HepG2 (cell line): ENCODE measurements at regions not wholly inside any gene's neighbourhood (a gene's known extent, or its start where the extent isn't known, plus 50 kb on each side); places are given as distances from the start of the nearest gene placed in this dataset.

Source experiments
- ATAC-seq: fragments of 200-7000 bp; cut with Tn5 transposase; 3 replicates; pipeline ENCODE4 v1.9.1; 2020; ENCODE audit warnings: mild to moderate bottlenecking, moderate library complexity
- BruUV-seq: library from RNA; stranded (reverse); fragments of 400-500 nt; replicated peaks from 2 replicates; lab custom pipeline; 2021; lab: Mats Ljungman, UMichigan
- CTCF ChIA-PET: fragments of 300-600 bp; formaldehyde crosslinking; extraction: SDS; loops from one replicate; lab custom pipeline; 2021; ENCODE audit warnings: low total read pairs, inconsistent platforms, low intra/inter-chr PET ratio; lab: Yijun Ruan, JAX
- POLR2A ChIA-PET: fragments of 350-600 bp; sonication (Branson Sonifier 250); formaldehyde crosslinking; loops from one replicate; lab custom pipeline; 2020; ENCODE audit warnings: antibody characterized with exemption, inconsistent platforms; lab: Yijun Ruan, JAX
- DNase-seq: peaks from one replicate; pipeline ENCODE4 v3.0.0-alpha.2; 2015; ENCODE audit warnings: low spot score
- FAIRE-seq: peaks from 3 replicates; lab custom pipeline; 2011; peaks lifted over from hg19 to GRCh38; lab: Jason Lieb, UNC
- H2AFZ ChIP-seq: one replicate; pipeline ENCODE4 v1.6.1; 2011; ENCODE audit warnings: low read length, inconsistent platforms
- H3K27ac ChIP-seq: fragments of 300-600 bp; 3 replicates; pipeline ENCODE4 v1.8.0; 2011; ENCODE audit warnings: mixed run types, mild to moderate bottlenecking, mixed read lengths, low read length, inconsistent platforms; ENCODE audit not compliant: insufficient read depth; ENCODE audit errors: extremely low read length
- H3K27me3 ChIP-seq, 2 experiments: fragments of 200-600 bp in 1 of 2; 2 replicates in 1 of 2; 3 replicates in 1 of 2; pipeline versions ENCODE4 v1.6.0 to v1.8.0; 2011; ENCODE audit warnings: low read length in 2 of 2, mild to moderate bottlenecking in 2 of 2, moderate library complexity in 2 of 2, inconsistent platforms in 1 of 2; ENCODE audit not compliant: insufficient read depth in 2 of 2, control insufficient read depth in 1 of 2
- H3K36me3 ChIP-seq, 2 experiments: fragments of 200-600 bp in 1 of 2; replicated peaks in 1 of 2; 2 replicates in 1 of 2; 3 replicates in 1 of 2; pipeline versions ENCODE4 v1.5.1 to v1.8.0; 2011; ENCODE audit warnings: low read length in 2 of 2, inconsistent platforms in 1 of 2; ENCODE audit not compliant: insufficient read depth in 2 of 2, control insufficient read depth in 1 of 2
- H3K4me1 ChIP-seq: 2 replicates; pipeline ENCODE4 v1.5.1; 2012; ENCODE audit warnings: low read length, inconsistent platforms; ENCODE audit not compliant: insufficient read depth
- H3K4me2 ChIP-seq: 2 replicates; pipeline ENCODE4 v1.6.0; 2011; ENCODE audit warnings: low read depth, low read length, inconsistent platforms
- H3K4me3 ChIP-seq, 3 experiments: fragments of 200-600 bp in 1 of 3; sonication (generic), shearing (Covaris generic) in 1 of 3; replicated peaks in 1 of 3; 2 replicates each; pipeline ENCODE4 v1.5.1; 2011 to 2016; ENCODE audit warnings: low read length in 3 of 3, inconsistent platforms in 2 of 3, low read depth in 2 of 3, mild to moderate bottlenecking in 2 of 3, control low read depth in 1 of 3, mixed read lengths in 1 of 3; ENCODE audit not compliant: insufficient read depth in 1 of 3
- H3K79me2 ChIP-seq: one replicate; pipeline ENCODE4 v1.6.1; 2011; ENCODE audit warnings: low read length, inconsistent platforms; ENCODE audit not compliant: insufficient read depth
- H3K9ac ChIP-seq: 2 replicates; pipeline ENCODE4 v1.6.0; 2011; ENCODE audit warnings: mild to moderate bottlenecking, low read depth, low read length, inconsistent platforms; ENCODE audit not compliant: insufficient read depth
- H3K9me3 ChIP-seq: 2 replicates; pipeline ENCODE4 v1.5.1; 2012; ENCODE audit warnings: mild to moderate bottlenecking, low read length
- H4K20me1 ChIP-seq: 2 replicates; pipeline ENCODE4 v1.6.0; 2011; ENCODE audit warnings: inconsistent platforms, mild to moderate bottlenecking, low read length, moderate library complexity; ENCODE audit not compliant: insufficient read depth
- CREM ChIP-seq, 2 experiments: sonication (generic) in 1 of 2; formaldehyde crosslinking in 1 of 2; IDR thresholded peaks; 2 replicates each; pipeline versions ENCODE4 v1.4.0 to v1.6.1; 2016 to 2020; ENCODE audit warnings: antibody characterized with exemption in 1 of 2, mild to moderate bottlenecking in 1 of 2, missing genetic modification reagents in 1 of 2
- EZH2 ChIP-seq: conservative IDR thresholded peaks from 2 replicates; pipeline ENCODE4 v1.6.1; 2012; ENCODE audit warnings: mild to moderate bottlenecking, low read depth, low read length, moderate library complexity
- IRF9 ChIP-seq: sonication (generic); formaldehyde crosslinking; IDR thresholded peaks from 2 replicates; pipeline ENCODE4 v1.8.0; 2022; ENCODE audit warnings: missing genetic modification reagents, mild to moderate bottlenecking, borderline replicate concordance
- NFE2 ChIP-seq: sonication (generic); formaldehyde crosslinking; IDR thresholded peaks from 2 replicates; pipeline ENCODE4 v1.4.0; 2020; ENCODE audit warnings: missing genetic modification reagents
- PHF8 ChIP-seq: sonication (generic); formaldehyde crosslinking; IDR thresholded peaks from 2 replicates; pipeline ENCODE4 v1.5.0; 2020; ENCODE audit warnings: missing genetic modification reagents
- SMAD1 ChIP-seq: sonication (generic); formaldehyde crosslinking; IDR thresholded peaks from 2 replicates; pipeline ENCODE4 v1.4.0; 2020; ENCODE audit warnings: missing genetic modification reagents, low read depth, mild to moderate bottlenecking, borderline replicate concordance
- SP2 ChIP-seq: sonication (generic); formaldehyde crosslinking; IDR thresholded peaks from 2 replicates; pipeline ENCODE4 v1.5.1; 2020; ENCODE audit warnings: mild to moderate bottlenecking, missing genetic modification reagents
- TOPORS ChIP-seq: sonication (generic); formaldehyde crosslinking; IDR thresholded peaks from 2 replicates; pipeline ENCODE4 v1.8.0; 2023; ENCODE audit warnings: mild to moderate bottlenecking, missing genetic modification reagents
- ZFP36L2 ChIP-seq: sonication (generic); formaldehyde crosslinking; IDR thresholded peaks from 2 replicates; pipeline ENCODE4 v1.4.0; 2020; ENCODE audit warnings: missing genetic modification reagents
- WGBS: methylation state at CpG from one replicate; pipeline ENCODE4 v1.1.6; 2017; ENCODE audit warnings: low lambda C conversion rate; 5-methylcytosine and 5-hydroxymethylcytosine counted together
- in situ Hi-C: cut with HindIII; loops from 2 replicates; pipeline ENCODE4 v1.10.0; 2017; ENCODE audit warnings: low pct_unique_long_range_greater_than_20kb; ENCODE audit not compliant: extremely low pct_ligation_motif_present
- intact Hi-C: fragments of 100-400 bp; cut with micrococcal nuclease; formaldehyde crosslinking; loops from one replicate; pipeline ENCODE4 v1.10.0; 2022; ENCODE audit not compliant: unreplicated experiment
- TF ChIP-seq, protein P1 (sequence below): sonication (generic); formaldehyde crosslinking; conservative IDR thresholded peaks from 2 replicates; pipeline ENCODE4 v1.8.0; 2022; ENCODE audit warnings: low read depth, missing genetic modification reagents
- TF ChIP-seq, protein P2 (sequence below): sonication (generic); formaldehyde crosslinking; IDR thresholded peaks from 2 replicates; pipeline ENCODE4 v1.8.1; 2023; ENCODE audit warnings: missing genetic modification reagents, mild to moderate bottlenecking, borderline replicate concordance

DNA sequence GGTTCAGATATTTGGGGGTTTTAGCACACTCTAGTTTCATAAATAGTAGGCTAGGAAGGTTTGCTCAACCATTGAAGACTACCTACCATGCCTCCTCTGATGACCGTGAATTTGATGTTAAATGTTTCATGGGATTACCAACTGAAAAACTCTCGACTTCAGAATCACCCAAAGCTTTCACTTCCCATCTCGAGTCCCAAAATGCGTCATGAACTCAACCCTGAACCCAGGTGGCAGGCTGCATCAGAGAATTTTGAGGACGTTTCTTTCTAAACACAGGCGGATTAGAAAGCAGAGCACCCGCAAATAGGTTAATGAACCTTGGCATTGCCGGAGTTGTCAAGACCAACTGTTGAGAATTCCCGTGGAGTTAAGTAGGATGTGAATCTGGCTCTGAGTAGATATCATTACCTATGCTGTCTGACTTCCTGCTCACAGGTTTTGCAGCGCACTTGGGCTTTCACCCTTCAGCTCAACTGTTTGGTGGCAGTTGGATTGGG, 98.4 kb upstream of the ADTRP start:
- no peaks in the 10 kb centered on the region for H3K36me3 ChIP-seq
- in situ Hi-C loops (no loop called here), intact Hi-C loops (no loop called here)
- no peak overlapping the region for H3K4me3 ChIP-seq
- ATAC-seq (no peak), DNase-seq (no peak), FAIRE-seq (no peak)
- BruUV-seq, result no TSS peak
- no peaks in the 10 kb centered on the region for H3K27me3 ChIP-seq
- WGBS, result 40% methylated on average over 10 of the region's 10 CpGs
- no peak overlapping the region for H3K9ac ChIP-seq
- no peaks in the 10 kb centered on the region for H3K4me1 ChIP-seq
- H3K4me2 ChIP-seq, result no peak overlapping the region
- TF ChIP-seq, protein P1, sequence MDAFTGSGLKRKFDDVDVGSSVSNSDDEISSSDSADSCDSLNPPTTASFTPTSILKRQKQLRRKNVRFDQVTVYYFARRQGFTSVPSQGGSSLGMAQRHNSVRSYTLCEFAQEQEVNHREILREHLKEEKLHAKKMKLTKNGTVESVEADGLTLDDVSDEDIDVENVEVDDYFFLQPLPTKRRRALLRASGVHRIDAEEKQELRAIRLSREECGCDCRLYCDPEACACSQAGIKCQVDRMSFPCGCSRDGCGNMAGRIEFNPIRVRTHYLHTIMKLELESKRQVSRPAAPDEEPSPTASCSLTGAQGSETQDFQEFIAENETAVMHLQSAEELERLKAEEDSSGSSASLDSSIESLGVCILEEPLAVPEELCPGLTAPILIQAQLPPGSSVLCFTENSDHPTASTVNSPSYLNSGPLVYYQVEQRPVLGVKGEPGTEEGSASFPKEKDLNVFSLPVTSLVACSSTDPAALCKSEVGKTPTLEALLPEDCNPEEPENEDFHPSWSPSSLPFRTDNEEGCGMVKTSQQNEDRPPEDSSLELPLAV (CRISPR knock-in tag), result no peak
- TF ChIP-seq SMAD1 (CRISPR knock-in tag), result no peak
- no peak for TF ChIP-seq ZFP36L2
- TF ChIP-seq NFE2, result no peak
- TF ChIP-seq, protein P2, sequence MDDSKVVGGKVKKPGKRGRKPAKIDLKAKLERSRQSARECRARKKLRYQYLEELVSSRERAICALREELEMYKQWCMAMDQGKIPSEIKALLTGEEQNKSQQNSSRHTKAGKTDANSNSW (CRISPR knock-in tag), result no peak
- no peak for TF ChIP-seq SP2 (CRISPR knock-in tag)
- TF ChIP-seq PHF8 (CRISPR knock-in tag), result no peak
- TF ChIP-seq TOPORS (CRISPR knock-in tag), result no peak
- no peak for TF ChIP-seq CREM (IDR thresholded peaks at IDR 0.05)
- TF ChIP-seq CREM (CRISPR knock-in tag; IDR thresholded peaks at IDR 0.05), result no peak
- no peak for TF ChIP-seq IRF9 (CRISPR knock-in tag)
- TF ChIP-seq EZH2, result no peak
- H3K27ac ChIP-seq, result no peak overlapping the region
- no peaks in the 10 kb centered on the region for H4K20me1 ChIP-seq
- H2AFZ ChIP-seq, result no peak overlapping the region
- CTCF ChIA-PET, result no interaction called here
- no peaks in the 10 kb centered on the region for H3K9me3 ChIP-seq
- no peaks in the 10 kb centered on the region for H3K79me2 ChIP-seq
- POLR2A ChIA-PET, result no interaction called here
